SU-DHL-6 (cell line): ENCODE measurements at regions not wholly inside any gene's neighbourhood (a gene's known extent, or its start where the extent isn't known, plus 50 kb on each side); places are given as distances from the start of the nearest gene placed in this dataset.

Experiments used
- EZH2phosphoT487 ChIP-seq: fragments of 200-600 bp; sonication (generic), shearing (Covaris generic); conservative IDR thresholded peaks from 2 replicates; pipeline ENCODE4 v1.6.1; 2018; ENCODE audit warnings: mild to moderate bottlenecking, antibody characterized with exemption, low read length, moderate library complexity, mixed read lengths
- TF ChIP-seq, protein P1 (sequence below): fragments of 200-600 bp; sonication (generic); IDR thresholded peaks from one replicate; pipeline ENCODE4 v1.5.1; 2017; ENCODE audit warnings: antibody characterized with exemption, mild to moderate bottlenecking, low read length, moderate library complexity; ENCODE audit not compliant: insufficient read depth, poor library complexity, severe bottlenecking

DNA sequence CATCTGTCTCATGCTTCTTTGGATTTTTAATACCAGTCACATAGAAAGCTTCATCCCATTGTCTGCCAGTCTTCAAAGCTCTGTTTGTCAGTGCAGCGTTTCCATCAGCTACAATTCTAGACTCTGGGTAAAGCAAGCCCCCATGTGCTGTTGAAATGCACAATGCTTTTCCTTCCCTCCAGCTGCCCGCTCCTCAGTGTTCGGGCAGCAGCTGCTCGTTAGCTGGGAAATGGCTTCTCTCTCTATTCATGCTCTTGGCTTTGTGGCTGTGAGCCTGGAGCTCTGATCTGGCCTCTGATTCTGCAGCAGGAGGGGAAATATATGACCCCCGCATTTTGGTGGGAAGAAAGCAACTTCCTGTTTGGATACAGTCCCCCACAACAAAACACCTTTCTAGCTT is 213.0 kb upstream of the CDYL start:
- TF ChIP-seq, protein P1, sequence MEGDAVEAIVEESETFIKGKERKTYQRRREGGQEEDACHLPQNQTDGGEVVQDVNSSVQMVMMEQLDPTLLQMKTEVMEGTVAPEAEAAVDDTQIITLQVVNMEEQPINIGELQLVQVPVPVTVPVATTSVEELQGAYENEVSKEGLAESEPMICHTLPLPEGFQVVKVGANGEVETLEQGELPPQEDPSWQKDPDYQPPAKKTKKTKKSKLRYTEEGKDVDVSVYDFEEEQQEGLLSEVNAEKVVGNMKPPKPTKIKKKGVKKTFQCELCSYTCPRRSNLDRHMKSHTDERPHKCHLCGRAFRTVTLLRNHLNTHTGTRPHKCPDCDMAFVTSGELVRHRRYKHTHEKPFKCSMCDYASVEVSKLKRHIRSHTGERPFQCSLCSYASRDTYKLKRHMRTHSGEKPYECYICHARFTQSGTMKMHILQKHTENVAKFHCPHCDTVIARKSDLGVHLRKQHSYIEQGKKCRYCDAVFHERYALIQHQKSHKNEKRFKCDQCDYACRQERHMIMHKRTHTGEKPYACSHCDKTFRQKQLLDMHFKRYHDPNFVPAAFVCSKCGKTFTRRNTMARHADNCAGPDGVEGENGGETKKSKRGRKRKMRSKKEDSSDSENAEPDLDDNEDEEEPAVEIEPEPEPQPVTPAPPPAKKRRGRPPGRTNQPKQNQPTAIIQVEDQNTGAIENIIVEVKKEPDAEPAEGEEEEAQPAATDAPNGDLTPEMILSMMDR: no peak
- TF ChIP-seq EZH2phosphoT487: no peak
